Hepatocyte (in vitro differentiated cells): ENCODE measurements at regions not wholly inside any gene's neighbourhood (a gene's known extent, or its start where the extent isn't known, plus 50 kb on each side); places are given as distances from the start of the nearest gene placed in this dataset.

ENCODE experiments used
- EZH2 ChIP-seq: fragments of 200-600 bp; sonication (generic); IDR thresholded peaks from 2 replicates; pipeline ENCODE4 v1.6.1; 2016; ENCODE audit warnings: antibody characterized with exemption, mild to moderate bottlenecking, borderline replicate concordance
- EZH2phosphoT487 ChIP-seq: fragments of 200-600 bp; sonication (generic); IDR thresholded peaks from one replicate; pipeline ENCODE4 v1.6.1; 2018; ENCODE audit warnings: antibody characterized with exemption, mild to moderate bottlenecking, low read depth, moderate library complexity; ENCODE audit not compliant: unreplicated experiment, severe bottlenecking
- TF ChIP-seq, protein P1 (sequence below): fragments of 200-600 bp; sonication (generic); IDR thresholded peaks from 2 replicates; pipeline ENCODE4 v1.5.1; 2016; ENCODE audit warnings: antibody characterized with exemption, mild to moderate bottlenecking; ENCODE audit not compliant: poor library complexity

DNA sequence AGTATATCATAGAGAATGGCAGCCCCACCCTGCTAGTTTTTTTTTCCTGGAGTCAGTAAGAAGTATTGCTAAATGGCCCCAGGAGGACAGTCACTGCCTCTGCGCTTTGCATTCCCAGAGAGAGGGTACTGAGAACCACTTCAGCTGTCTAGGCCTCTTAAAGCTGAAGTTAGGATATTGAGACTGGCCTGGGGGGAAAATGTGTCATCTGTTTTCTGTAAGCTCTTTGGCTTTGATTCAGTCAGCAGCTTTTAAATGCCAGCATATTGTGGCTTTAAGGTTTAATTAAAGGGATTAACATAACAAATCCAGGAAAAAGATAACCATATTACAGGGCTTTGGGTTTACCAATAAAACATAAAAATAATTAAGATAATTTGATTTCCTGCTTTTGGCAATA is 852.0 kb downstream of the PCDH18 start:
- TF ChIP-seq EZH2 (no peak), EZH2phosphoT487 (no peak)
- TF ChIP-seq, protein P1, sequence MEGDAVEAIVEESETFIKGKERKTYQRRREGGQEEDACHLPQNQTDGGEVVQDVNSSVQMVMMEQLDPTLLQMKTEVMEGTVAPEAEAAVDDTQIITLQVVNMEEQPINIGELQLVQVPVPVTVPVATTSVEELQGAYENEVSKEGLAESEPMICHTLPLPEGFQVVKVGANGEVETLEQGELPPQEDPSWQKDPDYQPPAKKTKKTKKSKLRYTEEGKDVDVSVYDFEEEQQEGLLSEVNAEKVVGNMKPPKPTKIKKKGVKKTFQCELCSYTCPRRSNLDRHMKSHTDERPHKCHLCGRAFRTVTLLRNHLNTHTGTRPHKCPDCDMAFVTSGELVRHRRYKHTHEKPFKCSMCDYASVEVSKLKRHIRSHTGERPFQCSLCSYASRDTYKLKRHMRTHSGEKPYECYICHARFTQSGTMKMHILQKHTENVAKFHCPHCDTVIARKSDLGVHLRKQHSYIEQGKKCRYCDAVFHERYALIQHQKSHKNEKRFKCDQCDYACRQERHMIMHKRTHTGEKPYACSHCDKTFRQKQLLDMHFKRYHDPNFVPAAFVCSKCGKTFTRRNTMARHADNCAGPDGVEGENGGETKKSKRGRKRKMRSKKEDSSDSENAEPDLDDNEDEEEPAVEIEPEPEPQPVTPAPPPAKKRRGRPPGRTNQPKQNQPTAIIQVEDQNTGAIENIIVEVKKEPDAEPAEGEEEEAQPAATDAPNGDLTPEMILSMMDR: no peak
